K562 (cell line): ENCODE measurements at regions not wholly inside any gene's neighbourhood (a gene's known extent, or its start where the extent isn't known, plus 50 kb on each side); places are given as distances from the start of the nearest gene placed in this dataset.
A peak's percentile ranks its signal among the peaks of the same experiment; 100 is the strongest.

Source experiments
- ATAC-seq: fragments of 200-7000 bp; cut with Tn5 transposase; 3 replicates; pipeline ENCODE4 v1.9.1; 2020; ENCODE audit warnings: moderate library complexity
- BruUV-seq: library from RNA; stranded (reverse); fragments of 400-500 nt; replicated peaks from 2 replicates; lab custom pipeline; 2021; lab: Mats Ljungman, UMichigan
- CTCF ChIA-PET: fragments of 300-600 bp; formaldehyde crosslinking; extraction: SDS; loops from one replicate; lab custom pipeline; 2021; ENCODE audit warnings: low intra/inter-chr PET ratio; lab: Yijun Ruan, JAX
- POLR2A ChIA-PET: fragments of 300-600, 350-650 bp; sonication (Branson Sonifier 250); formaldehyde crosslinking; extraction: SDS; loops from one replicate; lab custom pipeline; 2021; ENCODE audit warnings: antibody characterized with exemption, inconsistent platforms; lab: Yijun Ruan, JAX
- DNase-seq, 4 experiments: peaks; one replicate each; pipeline versions ENCODE4 v3.0.0 to v3.0.0-alpha.2; 2011 to 2018; ENCODE audit warnings: low spot score in 3 of 4, mixed read lengths in 3 of 4; ENCODE audit errors: extremely low read depth in 1 of 4
- FAIRE-seq: peaks from 2 replicates; lab custom pipeline; 2011; peaks lifted over from hg19 to GRCh38; lab: Jason Lieb, UNC
- H2AFZ ChIP-seq: 2 replicates; pipeline ENCODE4 v1.6.0; 2011; ENCODE audit warnings: low read depth, low read length, control low read depth, inconsistent platforms
- H3K27ac ChIP-seq: fragments of 200-600 bp; 3 replicates; pipeline ENCODE4 v1.8.0; 2011; ENCODE audit warnings: low read depth, mild to moderate bottlenecking, control low read depth, inconsistent platforms, low read length, moderate library complexity, mixed read lengths; ENCODE audit errors: extremely low read depth
- H3K27me3 ChIP-seq, 2 experiments: fragments of 300-600 bp in 1 of 2; 2 replicates in 1 of 2; 3 replicates in 1 of 2; pipeline versions ENCODE4 v1.6.0 to v1.8.0; 2011; ENCODE audit warnings: inconsistent platforms in 2 of 2, low read length in 2 of 2, mild to moderate bottlenecking in 1 of 2, mixed read lengths in 1 of 2, moderate library complexity in 1 of 2; ENCODE audit not compliant: control insufficient read depth in 2 of 2, insufficient read depth in 2 of 2
- H3K36me3 ChIP-seq: fragments of 300-600 bp; 3 replicates; pipeline ENCODE4 v1.8.0; 2011; ENCODE audit warnings: mild to moderate bottlenecking, low read length, inconsistent platforms; ENCODE audit not compliant: control insufficient read depth, insufficient read depth
- H3K4me1 ChIP-seq, 2 experiments: fragments of 200-600 bp in 1 of 2; replicated peaks in 1 of 2; 2 replicates in 1 of 2; 3 replicates in 1 of 2; pipeline versions ENCODE4 v1.5.1 to v1.8.0; 2011; ENCODE audit warnings: inconsistent platforms in 2 of 2, low read length in 2 of 2, mild to moderate bottlenecking in 1 of 2, mixed read lengths in 1 of 2, moderate library complexity in 1 of 2; ENCODE audit not compliant: control insufficient read depth in 2 of 2, insufficient read depth in 2 of 2
- H3K4me2 ChIP-seq: 2 replicates; pipeline ENCODE4 v1.6.1; 2011; ENCODE audit warnings: low read length, control low read depth, inconsistent platforms, mixed read lengths; ENCODE audit not compliant: insufficient read depth
- H3K4me3 ChIP-seq: fragments of 200-600 bp; sonication (generic), shearing (Covaris generic); 2 replicates; pipeline ENCODE4 v1.5.1; 2016; ENCODE audit warnings: control low read depth, inconsistent platforms
- H3K79me2 ChIP-seq: fragments of 200-600 bp; 3 replicates; pipeline ENCODE4 v1.8.0; 2011; ENCODE audit warnings: low read length, inconsistent platforms; ENCODE audit not compliant: control insufficient read depth, insufficient read depth
- H3K9ac ChIP-seq, 2 experiments: 2 replicates each; pipeline versions ENCODE4 v1.6.0 to v1.6.1; 2011; ENCODE audit warnings: low read depth in 2 of 2, low read length in 2 of 2, control low read depth in 1 of 2, inconsistent platforms in 1 of 2, mild to moderate bottlenecking in 1 of 2, mixed read lengths in 1 of 2; ENCODE audit not compliant: insufficient read depth in 1 of 2
- H3K9me1 ChIP-seq: one replicate; pipeline ENCODE4 v1.6.0; 2011; ENCODE audit warnings: inconsistent platforms, mild to moderate bottlenecking, low read length, moderate library complexity; ENCODE audit not compliant: control insufficient read depth, insufficient read depth
- H3K9me3 ChIP-seq: replicated peaks from 2 replicates; pipeline ENCODE4 v1.5.1; 2011; ENCODE audit warnings: low read depth, low read length, inconsistent platforms; ENCODE audit not compliant: control insufficient read depth, insufficient read depth
- H4K20me1 ChIP-seq: replicated peaks from 2 replicates; pipeline ENCODE4 v1.6.1; 2011; ENCODE audit warnings: low read length, inconsistent platforms, mixed read lengths; ENCODE audit not compliant: control insufficient read depth, insufficient read depth
- ADNP ChIP-seq: fragments of 200-800 bp; sonication (Bioruptor generic); IDR thresholded peaks from 2 replicates; pipeline ENCODE4 v1.6.1; 2016; ENCODE audit warnings: missing genetic modification characterization, missing compliant biosample characterization
- ARNT ChIP-seq, 2 experiments: fragments of 450-650 bp; IDR thresholded peaks; 2 replicates each; pipeline ENCODE4 v1.6.1; 2016; ENCODE audit warnings: mild to moderate bottlenecking in 1 of 2
- BACH1 ChIP-seq: fragments of 200-800 bp; sonication (Bioruptor generic); IDR thresholded peaks from 2 replicates; pipeline ENCODE4 v1.6.1; 2016; ENCODE audit warnings: missing genetic modification characterization, missing compliant biosample characterization
- ELF2 ChIP-seq: fragments of 250-450 bp; sonication (Bioruptor Pico); IDR thresholded peaks from 2 replicates; pipeline ENCODE4 v1.5.0; 2021; ENCODE audit warnings: mild to moderate bottlenecking
- GTF2A2 ChIP-seq: IDR thresholded peaks from 2 replicates; pipeline ENCODE4 v1.6.1; 2016; ENCODE audit warnings: mild to moderate bottlenecking, missing genetic modification characterization, missing compliant biosample characterization
- JUND ChIP-seq, 2 experiments: IDR thresholded peaks; 2 replicates in 1 of 2; 3 replicates in 1 of 2; pipeline ENCODE4 v1.6.1; 2011; ENCODE audit warnings: borderline replicate concordance in 2 of 2, low read depth in 2 of 2, low read length in 2 of 2, improper control_type of control experiment in 1 of 2, missing biosample characterization in 1 of 2, missing genetic modification characterization in 1 of 2, missing genetic modification reagents in 1 of 2
- RBM17 ChIP-seq: fragments of 200-400 bp; formaldehyde crosslinking; IDR thresholded peaks from 2 replicates; pipeline ENCODE4 v1.6.1; 2017; ENCODE audit warnings: low read depth, mild to moderate bottlenecking, low read length, borderline replicate concordance
- SNIP1 ChIP-seq: fragments of 450-650 bp; IDR thresholded peaks from 2 replicates; pipeline ENCODE4 v1.7.1; 2017; ENCODE audit warnings: low read depth, mild to moderate bottlenecking
- ZNF3 ChIP-seq: fragments of 250-450 bp; sonication (Bioruptor Pico); IDR thresholded peaks from 2 replicates; pipeline ENCODE4 v1.5.0; 2021; ENCODE audit warnings: mild to moderate bottlenecking, moderate library complexity
- ZNF766 ChIP-seq: fragments of 200-800 bp; sonication (Bioruptor generic); conservative IDR thresholded peaks from 2 replicates; pipeline ENCODE4 v1.6.1; 2016; ENCODE audit warnings: missing genetic modification characterization, missing compliant biosample characterization
- in situ Hi-C: fragments of 300-500 bp; cut with MboI; formaldehyde crosslinking; loops from 4 replicates; pipeline ENCODE4 v1.15.0; 2018; ENCODE audit warnings: inconsistent platforms, mixed read lengths
- intact Hi-C: fragments of 100-400 bp; cut with micrococcal nuclease; formaldehyde crosslinking; loops from 2 replicates; pipeline ENCODE4 v1.14.2; 2022
- TF ChIP-seq, protein P1 (sequence below): fragments of 450-650 bp; formaldehyde crosslinking; IDR thresholded peaks from 2 replicates; pipeline ENCODE4 v1.4.0; 2020; ENCODE audit warnings: mild to moderate bottlenecking, moderate library complexity
- TF ChIP-seq, protein P2 (sequence below): fragments of 250-450 bp; sonication (Bioruptor Pico); IDR thresholded peaks from 2 replicates; pipeline ENCODE4 v1.8.0; 2022; ENCODE audit warnings: moderate library complexity, mild to moderate bottlenecking, inconsistent platforms
- TF ChIP-seq, protein P3 (sequence below), 2 experiments: fragments of 200-800 bp in 1 of 2; sonication (Bioruptor generic) in 1 of 2; sonication (generic) in 1 of 2; formaldehyde crosslinking in 1 of 2; IDR thresholded peaks in 1 of 2; conservative IDR thresholded peaks in 1 of 2; 2 replicates each; pipeline versions ENCODE4 v1.5.0 to v1.6.1; 2016 to 2020; ENCODE audit warnings: missing compliant biosample characterization in 1 of 2, missing genetic modification characterization in 1 of 2, missing genetic modification reagents in 1 of 2
- TF ChIP-seq, protein P4 (sequence below): sonication (generic); formaldehyde crosslinking; IDR thresholded peaks from 2 replicates; pipeline ENCODE4 v1.8.1; 2023; ENCODE audit warnings: mild to moderate bottlenecking, missing genetic modification reagents
- TF ChIP-seq, protein P5 (sequence below): sonication (generic); formaldehyde crosslinking; IDR thresholded peaks from 2 replicates; pipeline ENCODE4 v1.8.1; 2023; ENCODE audit warnings: mild to moderate bottlenecking, missing genetic modification reagents

DNA sequence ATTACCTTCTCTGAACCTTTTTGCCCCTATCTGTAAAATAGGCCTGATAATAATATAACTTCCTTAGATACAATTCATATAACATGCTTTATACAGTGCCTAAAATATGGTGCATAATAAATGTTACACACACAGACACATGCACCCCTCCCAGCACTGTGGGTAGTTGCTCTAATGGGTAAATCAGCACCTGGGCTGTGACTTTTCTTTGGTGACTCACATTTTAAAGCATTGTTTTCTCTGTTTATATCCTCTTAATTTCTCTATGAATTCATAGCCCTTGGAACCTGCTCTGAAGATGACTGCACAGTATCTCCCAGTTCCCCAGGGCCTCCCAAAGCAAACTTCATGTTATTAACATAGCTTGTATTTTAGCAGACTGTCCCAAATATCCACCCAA, 248.2 kb upstream of the TNP1 start:
- ATAC-seq (peak; percentile 17), DNase-seq (no peak), FAIRE-seq (no peak)
- intact Hi-C loops (loop anchor here (1.0 to 5.0 kb wide), 3 partner anchors 18 to 46 kb away; no protein-coding TSS in a partner anchor), in situ Hi-C loops (loop anchor here (10.0 kb wide), 1 partner anchor 323 kb away; no protein-coding TSS in a partner anchor)
- H3K4me3 ChIP-seq = no peak overlapping the region
- peaks cover 21 to 59% of the 10 kb centered on the region in 2 experiments for H3K4me1 ChIP-seq
- BruUV-seq = no TSS peak
- H3K27ac ChIP-seq = peak overlapping the region; percentile 83
- H4K20me1 ChIP-seq = no peaks in the 10 kb centered on the region
- no peaks in the 10 kb centered on the region for H3K36me3 ChIP-seq
- H3K9me3 ChIP-seq = no peaks in the 10 kb centered on the region
- no peaks in the 10 kb centered on the region for H3K79me2 ChIP-seq
- H3K4me2 ChIP-seq = peak overlapping the region; percentile 56
- H3K27me3 ChIP-seq = no peaks in the 10 kb centered on the region
- H2AFZ ChIP-seq = peak overlapping the region; percentile 68
- peak overlapping the region in 1 of 2 experiments; percentile 62; a peak in 2 of 4 replicates for H3K9ac ChIP-seq
- no peaks in the 10 kb centered on the region for H3K9me1 ChIP-seq
- ChIA-PET CTCF (no interaction called here), POLR2A (interaction anchor here (1.6 kb wide), 1 partner anchor 12 kb away, joined by 5 read pairs; no protein-coding TSS in a partner anchor)
- TF ChIP-seq ZNF766 (CRISPR knock-in tag) (0 out of 2 replicates have a peak, but pooled peaks have one; percentile 10), GTF2A2 (no peak), ELF2 (no peak), BACH1 (tag) (peak; percentile 60; the same call in 1 of the 2 replicates), JUND (IDR thresholded peaks at IDR 0.05; ENCODE audit: borderline replicate concordance, low read depth, low read length) (no peak), JUND (tag; IDR thresholded peaks at IDR 0.05; ENCODE audit: borderline replicate concordance, low read depth, low read length) (no peak), ZNF3 (no peak), ADNP (tag) (no peak), SNIP1 (no peak), RBM17 (no peak), ARNT (IDR thresholded peaks at IDR 0.05) (no peak)
- TF ChIP-seq, protein P1, sequence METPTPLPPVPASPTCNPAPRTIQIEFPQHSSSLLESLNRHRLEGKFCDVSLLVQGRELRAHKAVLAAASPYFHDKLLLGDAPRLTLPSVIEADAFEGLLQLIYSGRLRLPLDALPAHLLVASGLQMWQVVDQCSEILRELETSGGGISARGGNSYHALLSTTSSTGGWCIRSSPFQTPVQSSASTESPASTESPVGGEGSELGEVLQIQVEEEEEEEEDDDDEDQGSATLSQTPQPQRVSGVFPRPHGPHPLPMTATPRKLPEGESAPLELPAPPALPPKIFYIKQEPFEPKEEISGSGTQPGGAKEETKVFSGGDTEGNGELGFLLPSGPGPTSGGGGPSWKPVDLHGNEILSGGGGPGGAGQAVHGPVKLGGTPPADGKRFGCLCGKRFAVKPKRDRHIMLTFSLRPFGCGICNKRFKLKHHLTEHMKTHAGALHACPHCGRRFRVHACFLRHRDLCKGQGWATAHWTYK = no peak
- TF ChIP-seq, protein P2, sequence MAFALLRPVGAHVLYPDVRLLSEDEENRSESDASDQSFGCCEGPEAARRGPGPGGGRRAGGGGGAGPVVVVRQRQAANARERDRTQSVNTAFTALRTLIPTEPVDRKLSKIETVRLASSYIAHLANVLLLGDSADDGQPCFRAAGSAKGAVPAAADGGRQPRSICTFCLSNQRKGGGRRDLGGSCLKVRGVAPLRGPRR (CRISPR knock-in tag) = no peak
- TF ChIP-seq, protein P3, sequence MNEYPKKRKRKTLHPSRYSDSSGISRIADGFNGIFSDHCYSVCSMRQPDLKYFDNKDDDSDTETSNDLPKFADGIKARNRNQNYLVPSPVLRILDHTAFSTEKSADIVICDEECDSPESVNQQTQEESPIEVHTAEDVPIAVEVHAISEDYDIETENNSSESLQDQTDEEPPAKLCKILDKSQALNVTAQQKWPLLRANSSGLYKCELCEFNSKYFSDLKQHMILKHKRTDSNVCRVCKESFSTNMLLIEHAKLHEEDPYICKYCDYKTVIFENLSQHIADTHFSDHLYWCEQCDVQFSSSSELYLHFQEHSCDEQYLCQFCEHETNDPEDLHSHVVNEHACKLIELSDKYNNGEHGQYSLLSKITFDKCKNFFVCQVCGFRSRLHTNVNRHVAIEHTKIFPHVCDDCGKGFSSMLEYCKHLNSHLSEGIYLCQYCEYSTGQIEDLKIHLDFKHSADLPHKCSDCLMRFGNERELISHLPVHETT (CRISPR knock-in tag; conservative IDR thresholded peaks at IDR 0.05 in 1 of 2, IDR thresholded peaks at IDR 0.05 in 1 of 2) = no peak
- TF ChIP-seq, protein P4, sequence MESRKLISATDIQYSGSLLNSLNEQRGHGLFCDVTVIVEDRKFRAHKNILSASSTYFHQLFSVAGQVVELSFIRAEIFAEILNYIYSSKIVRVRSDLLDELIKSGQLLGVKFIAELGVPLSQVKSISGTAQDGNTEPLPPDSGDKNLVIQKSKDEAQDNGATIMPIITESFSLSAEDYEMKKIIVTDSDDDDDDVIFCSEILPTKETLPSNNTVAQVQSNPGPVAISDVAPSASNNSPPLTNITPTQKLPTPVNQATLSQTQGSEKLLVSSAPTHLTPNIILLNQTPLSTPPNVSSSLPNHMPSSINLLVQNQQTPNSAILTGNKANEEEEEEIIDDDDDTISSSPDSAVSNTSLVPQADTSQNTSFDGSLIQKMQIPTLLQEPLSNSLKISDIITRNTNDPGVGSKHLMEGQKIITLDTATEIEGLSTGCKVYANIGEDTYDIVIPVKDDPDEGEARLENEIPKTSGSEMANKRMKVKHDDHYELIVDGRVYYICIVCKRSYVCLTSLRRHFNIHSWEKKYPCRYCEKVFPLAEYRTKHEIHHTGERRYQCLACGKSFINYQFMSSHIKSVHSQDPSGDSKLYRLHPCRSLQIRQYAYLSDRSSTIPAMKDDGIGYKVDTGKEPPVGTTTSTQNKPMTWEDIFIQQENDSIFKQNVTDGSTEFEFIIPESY = 0 out of 2 replicates have a peak, but pooled peaks have one; percentile 2
- TF ChIP-seq, protein P5, sequence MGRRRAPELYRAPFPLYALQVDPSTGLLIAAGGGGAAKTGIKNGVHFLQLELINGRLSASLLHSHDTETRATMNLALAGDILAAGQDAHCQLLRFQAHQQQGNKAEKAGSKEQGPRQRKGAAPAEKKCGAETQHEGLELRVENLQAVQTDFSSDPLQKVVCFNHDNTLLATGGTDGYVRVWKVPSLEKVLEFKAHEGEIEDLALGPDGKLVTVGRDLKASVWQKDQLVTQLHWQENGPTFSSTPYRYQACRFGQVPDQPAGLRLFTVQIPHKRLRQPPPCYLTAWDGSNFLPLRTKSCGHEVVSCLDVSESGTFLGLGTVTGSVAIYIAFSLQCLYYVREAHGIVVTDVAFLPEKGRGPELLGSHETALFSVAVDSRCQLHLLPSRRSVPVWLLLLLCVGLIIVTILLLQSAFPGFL (CRISPR knock-in tag) = no peak
